ENCODE measurements at regions not wholly inside any gene's neighbourhood (a gene's known extent, or its start where the extent isn't known, plus 50 kb on each side); places are given as distances from the start of the nearest gene placed in this dataset.

DNA sequence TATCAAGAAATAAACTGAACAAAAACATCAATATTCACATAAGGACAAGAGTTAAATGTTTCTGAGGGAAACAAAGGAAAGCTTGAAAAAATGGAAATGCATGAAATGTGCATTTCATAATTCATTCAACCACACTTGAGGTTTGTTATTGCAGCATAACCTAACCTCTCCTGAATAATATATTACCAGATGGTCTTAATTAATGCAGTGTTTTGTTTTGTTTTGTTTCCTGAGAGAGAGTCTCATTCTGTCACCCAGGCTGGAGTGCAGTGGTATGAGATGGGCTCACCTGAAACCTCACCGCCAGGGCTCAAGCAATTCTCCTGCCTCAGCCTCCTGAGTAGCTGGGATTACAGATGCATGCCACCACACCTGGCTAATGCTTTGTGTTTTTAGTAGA lies 139.9 kb upstream of the PIEZO2 start:
- TF ChIP-seq POLR2A (IDR thresholded peaks at IDR 0.05) = no peak
- TF ChIP-seq, protein P1, sequence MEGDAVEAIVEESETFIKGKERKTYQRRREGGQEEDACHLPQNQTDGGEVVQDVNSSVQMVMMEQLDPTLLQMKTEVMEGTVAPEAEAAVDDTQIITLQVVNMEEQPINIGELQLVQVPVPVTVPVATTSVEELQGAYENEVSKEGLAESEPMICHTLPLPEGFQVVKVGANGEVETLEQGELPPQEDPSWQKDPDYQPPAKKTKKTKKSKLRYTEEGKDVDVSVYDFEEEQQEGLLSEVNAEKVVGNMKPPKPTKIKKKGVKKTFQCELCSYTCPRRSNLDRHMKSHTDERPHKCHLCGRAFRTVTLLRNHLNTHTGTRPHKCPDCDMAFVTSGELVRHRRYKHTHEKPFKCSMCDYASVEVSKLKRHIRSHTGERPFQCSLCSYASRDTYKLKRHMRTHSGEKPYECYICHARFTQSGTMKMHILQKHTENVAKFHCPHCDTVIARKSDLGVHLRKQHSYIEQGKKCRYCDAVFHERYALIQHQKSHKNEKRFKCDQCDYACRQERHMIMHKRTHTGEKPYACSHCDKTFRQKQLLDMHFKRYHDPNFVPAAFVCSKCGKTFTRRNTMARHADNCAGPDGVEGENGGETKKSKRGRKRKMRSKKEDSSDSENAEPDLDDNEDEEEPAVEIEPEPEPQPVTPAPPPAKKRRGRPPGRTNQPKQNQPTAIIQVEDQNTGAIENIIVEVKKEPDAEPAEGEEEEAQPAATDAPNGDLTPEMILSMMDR (IDR thresholded peaks at IDR 0.05 in 4 of 5, conservative IDR thresholded peaks at IDR 0.05 in 1 of 5) = no peak

All from gastrocnemius medialis (tissue), 4 donors.